HG03469 (cell line): ENCODE measurements at regions not wholly inside any gene's neighbourhood (a gene's known extent, or its start where the extent isn't known, plus 50 kb on each side); places are given as distances from the start of the nearest gene placed in this dataset.
"Not testable (repeated sequence)": the region's sequence is repeated elsewhere in the genome, so short reads cannot be mapped to it uniquely, and the experiment has no call there.

Experiments
- ATAC-seq: cut with Tn5 transposase; IDR thresholded peaks from one replicate; pipeline ENCODE4 v1.9.1; 2021; ENCODE audit warnings: mild to moderate bottlenecking, moderate library complexity, moderate number of reproducible peaks; ENCODE audit not compliant: unreplicated experiment

- no peak for ATAC-seq
Measured at GRCh38 chr18:60020107-60020925, 120.5 kb downstream of the PMAIP1 start.

GRCh38 chr18:60019463-60019840, 119.7 kb downstream of the PMAIP1 start:
- no peak for ATAC-seq

- no peak for ATAC-seq
Measured at GRCh38 chr18:60018618-60019462, 119.0 kb downstream of the PMAIP1 start.

- not testable (repeated sequence) for ATAC-seq
Measured at GRCh38 chr18:60018134-60018533, 118.3 kb downstream of the PMAIP1 start.

GRCh38 chr18:60017371-60017770, 117.6 kb downstream of the PMAIP1 start:
- no peak for ATAC-seq

- not testable (repeated sequence) for ATAC-seq
Measured at GRCh38 chr18:60015826-60016225, 116.0 kb downstream of the PMAIP1 start.

GRCh38 chr18:60013148-60013547, 113.4 kb downstream of the PMAIP1 start:
- ATAC-seq: not testable (repeated sequence)

- ATAC-seq: no peak
Measured at GRCh38 chr18:60010984-60011383, 111.2 kb downstream of the PMAIP1 start.

- ATAC-seq: no peak
Measured at GRCh38 chr18:60010513-60010912, 110.7 kb downstream of the PMAIP1 start.

GRCh38 chr18:60007661-60008060, 107.9 kb downstream of the PMAIP1 start:
- ATAC-seq: no peak

GRCh38 chr18:60003610-60004185, 103.9 kb downstream of the PMAIP1 start:
- no peak for ATAC-seq

- ATAC-seq: peak; percentile 57
Measured at GRCh38 chr18:59996370-59996966, 96.7 kb downstream of the PMAIP1 start.

GRCh38 chr18:59994357-59994756, 94.6 kb downstream of the PMAIP1 start:
- ATAC-seq: no peak

GRCh38 chr18:59993560-59993959, 93.8 kb downstream of the PMAIP1 start:
- no peak for ATAC-seq

GRCh38 chr18:59990121-59990823, 90.5 kb downstream of the PMAIP1 start:
- ATAC-seq: no peak

GRCh38 chr18:59988098-59988706, 88.4 kb downstream of the PMAIP1 start:
- no peak for ATAC-seq

GRCh38 chr18:59987102-59987501, 87.3 kb downstream of the PMAIP1 start:
- no peak for ATAC-seq

- no peak for ATAC-seq
Measured at GRCh38 chr18:59986139-59986538, 86.3 kb downstream of the PMAIP1 start.

- ATAC-seq: no peak
Measured at GRCh38 chr18:59985289-59985688, 85.5 kb downstream of the PMAIP1 start.

GRCh38 chr18:59983506-59983905, 83.7 kb downstream of the PMAIP1 start:
- ATAC-seq: no peak
